Left kidney (tissue), 1 donor: ENCODE measurements at regions not wholly inside any gene's neighbourhood (a gene's known extent, or its start where the extent isn't known, plus 50 kb on each side); places are given as distances from the start of the nearest gene placed in this dataset.
"Not testable (repeated sequence)": the region's sequence is repeated elsewhere in the genome, so short reads cannot be mapped to it uniquely, and the experiment has no call there.

Experiments used
- DNase-seq: peaks from one replicate; pipeline ENCODE4 v3.0.0-alpha.2; 2013

- DNase-seq = no peak
Measured at GRCh38 chr7:116377721-116378120, 121.8 kb upstream of the CAV2 start.

GRCh38 chr7:116380025-116380424 lies 119.5 kb upstream of the CAV2 start:
- DNase-seq = no peak

GRCh38 chr7:116382375-116382774 lies 117.2 kb upstream of the CAV2 start:
- DNase-seq = no peak

- DNase-seq = no peak
Measured at GRCh38 chr7:116384936-116385635, 114.5 kb upstream of the CAV2 start.

GRCh38 chr7:116386674-116387073 lies 112.9 kb upstream of the CAV2 start:
- no peak for DNase-seq

- no peak for DNase-seq
Measured at GRCh38 chr7:116390363-116390762, 109.2 kb upstream of the CAV2 start.

- DNase-seq = no peak
Measured at GRCh38 chr7:116392806-116393205, 106.7 kb upstream of the CAV2 start.

- DNase-seq = peak; percentile 37
Measured at GRCh38 chr7:116393654-116394053, 105.9 kb upstream of the CAV2 start.

GRCh38 chr7:116394106-116394505 lies 105.4 kb upstream of the CAV2 start:
- DNase-seq = no peak

GRCh38 chr7:116395141-116395791 lies 104.3 kb upstream of the CAV2 start:
- DNase-seq = no peak

GRCh38 chr7:116398672-116399071 lies 100.9 kb upstream of the CAV2 start:
- no peak for DNase-seq

GRCh38 chr7:116399819-116400218 lies 99.7 kb upstream of the CAV2 start:
- no peak for DNase-seq

- DNase-seq = no peak
Measured at GRCh38 chr7:116400522-116400921, 99.0 kb upstream of the CAV2 start.

- DNase-seq = no peak
Measured at GRCh38 chr7:116401711-116402110, 97.8 kb upstream of the CAV2 start.

GRCh38 chr7:116403265-116403664 lies 96.3 kb upstream of the CAV2 start:
- DNase-seq = no peak

GRCh38 chr7:116404389-116404788 lies 95.1 kb upstream of the CAV2 start:
- no peak for DNase-seq

GRCh38 chr7:116405810-116406209 lies 93.7 kb upstream of the CAV2 start:
- DNase-seq = no peak

GRCh38 chr7:116407165-116407564 lies 92.4 kb upstream of the CAV2 start:
- DNase-seq = no peak

GRCh38 chr7:116408166-116408565 lies 91.4 kb upstream of the CAV2 start:
- no peak for DNase-seq

- not testable (repeated sequence) for DNase-seq
Measured at GRCh38 chr7:116408831-116409453, 90.6 kb upstream of the CAV2 start.

- not testable (repeated sequence) for DNase-seq
Measured at GRCh38 chr7:116410694-116411093, 88.8 kb upstream of the CAV2 start.

- no peak for DNase-seq
Measured at GRCh38 chr7:116417593-116418345, 81.8 kb upstream of the CAV2 start.

GRCh38 chr7:116418524-116418923 lies 81.0 kb upstream of the CAV2 start:
- no peak for DNase-seq
